Thoracic aorta (tissue), 2 donors: ENCODE measurements at regions not wholly inside any gene's neighbourhood (a gene's known extent, or its start where the extent isn't known, plus 50 kb on each side); places are given as distances from the start of the nearest gene placed in this dataset.

Source experiments
- ATAC-seq: fragments of 150-250 bp; one replicate; pipeline ENCODE4 v1.8.0; 2017; ENCODE audit warnings: low read depth; ENCODE audit not compliant: insufficient number of reproducible peaks, low FRiP score
- DNase-seq: peaks from one replicate; pipeline ENCODE4 v3.0.0-alpha.2; 2020; ENCODE audit warnings: low spot score
- H3K27ac ChIP-seq, 2 donors: fragments of 200-600 bp; sonication (generic); 1 replicate in 1 of 2; 2 replicates in 1 of 2; pipeline ENCODE4 v1.5.1; 2016; ENCODE audit warnings: mild to moderate bottlenecking in 2 of 2, moderate library complexity in 2 of 2
- H3K27me3 ChIP-seq: fragments of 200-600 bp; sonication (generic); replicated peaks from 2 replicates; pipeline ENCODE4 v1.6.0; 2016; ENCODE audit warnings: mild to moderate bottlenecking; ENCODE audit not compliant: insufficient read depth
- H3K36me3 ChIP-seq: fragments of 200-600 bp; sonication (generic); one replicate; pipeline ENCODE4 v1.5.1; 2016
- H3K4me1 ChIP-seq, 2 donors: fragments of 200-600 bp; sonication (generic); 1 replicate in 1 of 2; 2 replicates in 1 of 2; pipeline versions ENCODE4 v1.5.1 to v1.6.0; 2016; ENCODE audit warnings: low read depth in 2 of 2, mild to moderate bottlenecking in 1 of 2; ENCODE audit not compliant: control insufficient read depth in 1 of 2
- H3K4me3 ChIP-seq: fragments of 200-600 bp; sonication (generic); 2 replicates; pipeline ENCODE4 v1.5.1; 2016; ENCODE audit warnings: mild to moderate bottlenecking
- H3K9me3 ChIP-seq: fragments of 200-600 bp; sonication (generic); 2 replicates; pipeline ENCODE4 v1.5.1; 2016
- CTCF ChIP-seq: fragments of 200-600 bp; sonication (generic); IDR thresholded peaks from one replicate; pipeline ENCODE4 v1.5.1; 2019; ENCODE audit warnings: antibody characterized with exemption

- no peak overlapping the region for H3K4me3 ChIP-seq
- ATAC-seq (no peak), DNase-seq (no peak)
- H3K4me1 ChIP-seq, result peaks cover 0 to 13% of the 10 kb centered on the region in 2 donors
- no peaks in the 10 kb centered on the region for H3K9me3 ChIP-seq
- no peak overlapping the region for H3K27ac ChIP-seq
- no peaks in the 10 kb centered on the region for H3K27me3 ChIP-seq
- no peak for TF ChIP-seq CTCF
- no peaks in the 10 kb centered on the region for H3K36me3 ChIP-seq
Measured at GRCh38 chr7:36092221-36092771, 60.8 kb upstream of the EEPD1 start.

- no peak for ATAC-seq
Measured at GRCh38 chr7:36096460-36097095, 56.5 kb upstream of the EEPD1 start.

GRCh38 chr7:36098096-36098495 lies 55.0 kb upstream of the EEPD1 start:
- Histone ChIP-seq H3K36me3 (no peaks in the 10 kb centered on the region), H3K4me1 (peaks cover 0 to 13% of the 10 kb centered on the region in 2 donors), H3K27me3 (no peaks in the 10 kb centered on the region), H3K4me3 (no peak overlapping the region), H3K27ac (no peak overlapping the region), H3K9me3 (no peaks in the 10 kb centered on the region)
- ATAC-seq (no peak), DNase-seq (no peak)
- no peak for TF ChIP-seq CTCF

More at GRCh38 chr7:36096460-36097095, 56.5 kb upstream of the EEPD1 start:
- Histone ChIP-seq H3K9me3 (no peaks in the 10 kb centered on the region), H3K27ac (no peak overlapping the region), H3K4me1 (peaks cover 0 to 13% of the 10 kb centered on the region in 2 donors), H3K27me3 (no peaks in the 10 kb centered on the region), H3K36me3 (no peaks in the 10 kb centered on the region), H3K4me3 (no peak overlapping the region)
- no peak for TF ChIP-seq CTCF
- DNase-seq, result no peak

GRCh38 chr7:36100226-36100625 lies 52.8 kb upstream of the EEPD1 start:
- no peak overlapping the region for H3K4me3 ChIP-seq
- no peaks in the 10 kb centered on the region for H3K36me3 ChIP-seq
- no peak for DNase-seq
- no peak for TF ChIP-seq CTCF
- H3K9me3 ChIP-seq, result no peaks in the 10 kb centered on the region
- H3K27me3 ChIP-seq, result no peaks in the 10 kb centered on the region
- H3K4me1 ChIP-seq, result peaks cover 0 to 13% of the 10 kb centered on the region in 2 donors
- no peak for ATAC-seq
- H3K27ac ChIP-seq, result no peak overlapping the region

- DNase-seq, result no peak
- no peak for TF ChIP-seq CTCF
- H3K4me3 ChIP-seq, result no peak overlapping the region
- no peak for ATAC-seq
- no peaks in the 10 kb centered on the region for H3K36me3 ChIP-seq
- no peaks in the 10 kb centered on the region for H3K27me3 ChIP-seq
- H3K4me1 ChIP-seq, result peaks cover 0 to 13% of the 10 kb centered on the region in 2 donors
- no peak overlapping the region for H3K27ac ChIP-seq
- H3K9me3 ChIP-seq, result no peaks in the 10 kb centered on the region
Measured at GRCh38 chr7:36100634-36101033, 52.4 kb upstream of the EEPD1 start.
